Right atrium auricular region (tissue), 2 donors: ENCODE measurements at regions not wholly inside any gene's neighbourhood (a gene's known extent, or its start where the extent isn't known, plus 50 kb on each side); places are given as distances from the start of the nearest gene placed in this dataset.

Experiments used
- DNase-seq: peaks from one replicate; pipeline ENCODE4 v3.0.0-alpha.2; 2019; ENCODE audit warnings: low spot score
- H3K27ac ChIP-seq, 2 donors: fragments of 200-600 bp; sonication (generic); 1 replicate in 1 of 2; 2 replicates in 1 of 2; pipeline ENCODE4 v1.5.1; 2016 to 2019
- H3K27me3 ChIP-seq, 2 donors: fragments of 200-600 bp; sonication (generic); one replicate each; pipeline versions ENCODE4 v1.5.1 to v1.6.0; 2017 to 2019
- H3K36me3 ChIP-seq: fragments of 200-600 bp; sonication (generic); one replicate; pipeline ENCODE4 v1.5.1; 2016
- H3K4me1 ChIP-seq, 2 donors: fragments of 200-600 bp; sonication (generic); one replicate each; pipeline versions ENCODE4 v1.5.1 to v1.6.0; 2017 to 2019
- H3K4me3 ChIP-seq, 2 donors: fragments of 200-600 bp; sonication (generic); 1 replicate in 1 of 2; 2 replicates in 1 of 2; pipeline ENCODE4 v1.5.1; 2017 to 2019; ENCODE audit warnings: mild to moderate bottlenecking in 1 of 2, moderate library complexity in 1 of 2
- H3K9me3 ChIP-seq, 2 donors: fragments of 200-600 bp; sonication (generic); one replicate each; pipeline ENCODE4 v1.5.1; 2019
- TF ChIP-seq, protein P1 (sequence below), 2 donors: fragments of 200-600 bp; sonication (generic); IDR thresholded peaks; one replicate each; pipeline ENCODE4 v1.5.1; 2019; ENCODE audit warnings: antibody characterized with exemption in 2 of 2

DNA sequence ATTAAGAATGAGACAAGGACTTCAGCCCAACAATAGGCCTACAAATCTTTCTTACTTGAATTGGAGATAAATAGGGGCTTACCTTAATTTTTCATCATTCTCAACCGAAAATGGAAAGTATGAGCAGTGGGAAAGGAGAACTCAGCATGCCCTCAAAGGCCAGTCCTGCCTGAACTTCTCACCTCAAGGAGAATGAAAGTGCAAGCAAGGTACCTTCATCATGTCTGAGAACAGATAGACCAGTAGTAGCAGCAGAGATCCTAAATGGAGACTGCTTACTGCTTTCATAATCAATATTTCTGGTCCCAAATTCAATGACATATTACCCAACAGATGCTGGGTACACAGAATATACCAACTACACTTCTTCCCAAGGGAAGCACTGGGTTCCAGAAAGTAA is 194.0 kb upstream of the SLITRK1 start:
- H3K4me3 ChIP-seq: no peak overlapping the region
- no peak overlapping the region for H3K27ac ChIP-seq
- H3K36me3 ChIP-seq: no peaks in the 10 kb centered on the region
- H3K27me3 ChIP-seq: no peaks in the 10 kb centered on the region
- H3K4me1 ChIP-seq: no peaks in the 10 kb centered on the region
- DNase-seq: no peak
- H3K9me3 ChIP-seq: no peaks in the 10 kb centered on the region
- TF ChIP-seq, protein P1, sequence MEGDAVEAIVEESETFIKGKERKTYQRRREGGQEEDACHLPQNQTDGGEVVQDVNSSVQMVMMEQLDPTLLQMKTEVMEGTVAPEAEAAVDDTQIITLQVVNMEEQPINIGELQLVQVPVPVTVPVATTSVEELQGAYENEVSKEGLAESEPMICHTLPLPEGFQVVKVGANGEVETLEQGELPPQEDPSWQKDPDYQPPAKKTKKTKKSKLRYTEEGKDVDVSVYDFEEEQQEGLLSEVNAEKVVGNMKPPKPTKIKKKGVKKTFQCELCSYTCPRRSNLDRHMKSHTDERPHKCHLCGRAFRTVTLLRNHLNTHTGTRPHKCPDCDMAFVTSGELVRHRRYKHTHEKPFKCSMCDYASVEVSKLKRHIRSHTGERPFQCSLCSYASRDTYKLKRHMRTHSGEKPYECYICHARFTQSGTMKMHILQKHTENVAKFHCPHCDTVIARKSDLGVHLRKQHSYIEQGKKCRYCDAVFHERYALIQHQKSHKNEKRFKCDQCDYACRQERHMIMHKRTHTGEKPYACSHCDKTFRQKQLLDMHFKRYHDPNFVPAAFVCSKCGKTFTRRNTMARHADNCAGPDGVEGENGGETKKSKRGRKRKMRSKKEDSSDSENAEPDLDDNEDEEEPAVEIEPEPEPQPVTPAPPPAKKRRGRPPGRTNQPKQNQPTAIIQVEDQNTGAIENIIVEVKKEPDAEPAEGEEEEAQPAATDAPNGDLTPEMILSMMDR (IDR thresholded peaks at IDR 0.05): no peak

DNA sequence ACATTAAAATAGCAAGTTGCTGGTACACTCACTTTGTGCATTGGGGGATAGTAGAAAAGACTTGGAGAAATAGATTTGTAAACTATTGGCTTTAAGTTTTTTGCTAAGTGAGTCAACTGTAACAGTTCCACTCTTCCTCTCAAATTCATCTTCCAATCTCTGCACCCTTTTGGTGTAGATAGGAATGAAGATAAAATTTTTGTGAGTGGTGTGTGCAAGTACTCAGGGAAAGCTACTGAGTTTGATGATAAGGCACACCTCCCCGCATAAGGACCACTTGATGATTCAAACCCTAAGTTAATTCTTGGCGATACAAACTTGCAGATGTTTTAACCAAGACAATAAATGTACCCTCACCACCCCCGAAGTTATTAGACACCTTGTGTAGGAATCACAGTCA is 168.3 kb upstream of the SLITRK1 start:
- Histone ChIP-seq H3K4me1 (no peaks in the 10 kb centered on the region), H3K27ac (no peak overlapping the region), H3K9me3 (no peaks in the 10 kb centered on the region), H3K36me3 (no peaks in the 10 kb centered on the region), H3K27me3 (no peaks in the 10 kb centered on the region), H3K4me3 (no peak overlapping the region)
- no peak for DNase-seq
- TF ChIP-seq, protein P1 (IDR thresholded peaks at IDR 0.05): no peak

DNA sequence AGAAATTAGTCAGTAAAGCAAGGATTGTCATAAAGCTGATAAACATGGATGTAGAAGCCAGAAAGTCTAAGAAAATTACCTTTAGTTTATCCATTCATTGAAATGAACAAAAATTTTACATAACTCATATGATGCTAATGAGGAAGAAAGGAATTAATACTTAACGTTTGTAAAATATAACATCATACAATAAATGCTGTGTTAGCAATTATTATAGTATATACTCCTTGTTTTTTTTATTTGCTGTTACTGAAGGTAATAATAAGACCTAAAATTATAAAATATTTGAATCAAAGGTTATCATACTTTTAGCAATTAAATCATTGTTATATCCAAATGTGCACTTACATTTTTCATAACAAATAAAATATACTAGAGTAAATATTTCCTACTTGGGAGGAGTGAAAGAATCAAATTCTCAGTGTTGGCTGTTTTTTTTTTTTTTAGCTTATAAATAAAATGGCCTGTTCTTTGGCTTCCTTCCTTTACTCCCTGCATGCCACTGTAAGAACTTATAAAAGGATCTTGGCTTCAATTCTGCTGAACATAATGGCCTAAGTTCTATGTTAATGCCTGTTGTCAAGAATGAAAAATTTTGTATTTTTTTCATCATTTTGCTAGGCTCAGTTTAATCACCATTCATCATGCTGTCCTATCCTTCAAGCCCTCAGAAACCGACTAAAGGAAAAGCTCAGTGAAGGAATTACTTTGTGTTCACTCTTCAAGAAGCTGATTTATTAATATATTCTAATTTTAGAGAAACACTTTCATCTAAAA is 167.4 kb upstream of the SLITRK1 start:
- Histone ChIP-seq H3K27ac (no peak overlapping the region), H3K4me1 (no peaks in the 10 kb centered on the region), H3K9me3 (no peaks in the 10 kb centered on the region), H3K27me3 (no peaks in the 10 kb centered on the region), H3K4me3 (no peak overlapping the region), H3K36me3 (no peaks in the 10 kb centered on the region)
- TF ChIP-seq, protein P1 (IDR thresholded peaks at IDR 0.05): no peak
- no peak for DNase-seq

DNA sequence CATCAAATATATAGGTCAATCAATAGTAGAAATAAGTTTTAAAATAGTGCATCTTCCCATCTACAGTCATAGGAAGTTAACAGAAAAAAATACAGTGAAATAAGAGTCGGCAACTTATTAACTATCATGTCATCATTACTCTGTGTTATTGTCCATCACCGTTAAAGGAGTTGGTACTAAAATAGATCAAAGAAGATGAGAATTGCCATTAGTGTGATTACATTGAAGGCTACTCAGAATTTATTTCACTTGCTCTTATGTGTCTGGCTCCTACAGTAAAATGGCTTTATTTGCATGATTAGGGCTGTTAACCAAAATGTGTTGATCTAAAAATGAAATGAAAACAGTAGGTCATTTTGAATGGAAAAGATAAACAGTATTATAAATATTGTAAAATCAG is 162.5 kb upstream of the SLITRK1 start:
- H3K4me1 ChIP-seq: no peaks in the 10 kb centered on the region
- no peak for DNase-seq
- H3K27ac ChIP-seq: no peak overlapping the region
- no peaks in the 10 kb centered on the region for H3K36me3 ChIP-seq
- H3K4me3 ChIP-seq: no peak overlapping the region
- H3K9me3 ChIP-seq: no peaks in the 10 kb centered on the region
- TF ChIP-seq, protein P1 (IDR thresholded peaks at IDR 0.05): no peak
- no peaks in the 10 kb centered on the region for H3K27me3 ChIP-seq

DNA sequence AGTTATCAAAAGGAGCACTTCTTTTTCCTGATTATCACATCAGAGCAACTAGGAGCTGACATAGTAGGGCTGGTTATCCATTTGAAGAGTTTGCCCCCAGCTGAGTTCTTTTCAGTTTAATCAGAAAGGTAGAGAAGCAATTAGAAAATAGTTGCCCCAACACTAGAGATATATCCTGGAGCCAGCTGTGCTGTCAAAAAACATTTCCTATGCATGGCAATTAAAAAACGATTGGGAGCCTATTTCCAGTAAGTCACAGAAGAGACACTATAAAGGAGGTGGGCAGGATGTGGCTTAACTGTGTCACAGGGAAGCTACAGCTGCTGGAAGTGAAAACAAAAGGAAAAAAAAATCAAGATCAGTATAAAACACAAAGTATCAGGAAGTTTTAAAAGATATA is 155.7 kb upstream of the SLITRK1 start:
- no peaks in the 10 kb centered on the region for H3K36me3 ChIP-seq
- TF ChIP-seq, protein P1 (IDR thresholded peaks at IDR 0.05): no peak

DNA sequence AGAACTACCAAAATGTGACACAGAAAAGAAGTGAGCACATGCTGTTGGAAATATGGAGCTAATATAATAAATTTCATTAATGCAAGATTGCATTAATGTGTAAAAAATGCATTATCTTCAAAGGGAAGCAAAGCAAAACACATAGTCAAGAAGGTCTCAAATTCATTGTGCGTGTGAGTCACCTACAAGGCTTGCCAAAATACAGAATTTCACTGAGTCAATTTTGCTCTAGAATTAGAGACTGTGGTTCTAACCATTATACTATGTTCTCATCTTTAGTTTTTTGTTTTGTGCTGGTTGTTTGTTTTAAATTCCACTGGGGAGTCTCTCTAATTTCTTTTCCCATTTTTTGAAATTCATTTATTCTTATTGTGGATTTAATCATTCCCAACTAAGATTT is 149.8 kb upstream of the SLITRK1 start:
- no peak overlapping the region for H3K4me3 ChIP-seq
- TF ChIP-seq, protein P1 (IDR thresholded peaks at IDR 0.05): no peak
- no peaks in the 10 kb centered on the region for H3K36me3 ChIP-seq

More for the DNA sequence above, 155.7 kb upstream of the SLITRK1 start:
- H3K9me3 ChIP-seq: no peaks in the 10 kb centered on the region
- no peak overlapping the region for H3K27ac ChIP-seq
- no peak for DNase-seq
- no peaks in the 10 kb centered on the region for H3K27me3 ChIP-seq
- H3K4me1 ChIP-seq: no peaks in the 10 kb centered on the region
- no peak overlapping the region for H3K4me3 ChIP-seq

More for the DNA sequence above, 149.8 kb upstream of the SLITRK1 start:
- Histone ChIP-seq H3K27me3 (no peaks in the 10 kb centered on the region), H3K27ac (no peak overlapping the region), H3K9me3 (no peaks in the 10 kb centered on the region), H3K4me1 (no peaks in the 10 kb centered on the region)
- DNase-seq: no peak
